ENCODE measurements at regions not wholly inside any gene's neighbourhood (a gene's known extent, or its start where the extent isn't known, plus 50 kb on each side); places are given as distances from the start of the nearest gene placed in this dataset.

- Mint-ChIP-seq H3K9me3 (no peaks in the 10 kb centered on the region), H3K36me3 (ENCODE audit: low read depth) (no peaks in the 10 kb centered on the region), H3K4me1 (no peaks in the 10 kb centered on the region), H3K27me3 (ENCODE audit: insufficient read depth) (no peaks in the 10 kb centered on the region), H3K27ac (no peak overlapping the region), H3K4me3 (no peak overlapping the region)
- Histone ChIP-seq H3K9ac (ENCODE audit: extremely low read depth, low read length, poor library complexity, severe bottlenecking) (no peak overlapping the region), H3K27ac (ENCODE audit: low read depth, low read length) (no peak overlapping the region), H3K27me3 (ENCODE audit: control insufficient read depth, insufficient read depth, low read length, poor library complexity, severe bottlenecking) (no peaks in the 10 kb centered on the region), H3K4me3 (ENCODE audit: low read length) (no peak overlapping the region), H3K4me1 (ENCODE audit: control insufficient read depth, insufficient read depth, low read length) (no peaks in the 10 kb centered on the region), H3K36me3 (ENCODE audit: control insufficient read depth, insufficient read depth, low read length) (no peaks in the 10 kb centered on the region), H3K9me3 (ENCODE audit: control insufficient read depth, low read length) (no peaks in the 10 kb centered on the region)
- TF ChIP-seq, protein P1, sequence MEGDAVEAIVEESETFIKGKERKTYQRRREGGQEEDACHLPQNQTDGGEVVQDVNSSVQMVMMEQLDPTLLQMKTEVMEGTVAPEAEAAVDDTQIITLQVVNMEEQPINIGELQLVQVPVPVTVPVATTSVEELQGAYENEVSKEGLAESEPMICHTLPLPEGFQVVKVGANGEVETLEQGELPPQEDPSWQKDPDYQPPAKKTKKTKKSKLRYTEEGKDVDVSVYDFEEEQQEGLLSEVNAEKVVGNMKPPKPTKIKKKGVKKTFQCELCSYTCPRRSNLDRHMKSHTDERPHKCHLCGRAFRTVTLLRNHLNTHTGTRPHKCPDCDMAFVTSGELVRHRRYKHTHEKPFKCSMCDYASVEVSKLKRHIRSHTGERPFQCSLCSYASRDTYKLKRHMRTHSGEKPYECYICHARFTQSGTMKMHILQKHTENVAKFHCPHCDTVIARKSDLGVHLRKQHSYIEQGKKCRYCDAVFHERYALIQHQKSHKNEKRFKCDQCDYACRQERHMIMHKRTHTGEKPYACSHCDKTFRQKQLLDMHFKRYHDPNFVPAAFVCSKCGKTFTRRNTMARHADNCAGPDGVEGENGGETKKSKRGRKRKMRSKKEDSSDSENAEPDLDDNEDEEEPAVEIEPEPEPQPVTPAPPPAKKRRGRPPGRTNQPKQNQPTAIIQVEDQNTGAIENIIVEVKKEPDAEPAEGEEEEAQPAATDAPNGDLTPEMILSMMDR (conservative IDR thresholded peaks at IDR 0.05) = no peak
- WGBS, 2 experiments (ENCODE audit: insufficient coverage in 1 of 2, insufficient read length in 1 of 2) = 86 to 100% methylated on average over 1 to 2 of the region's 2 CpGs
- no peak for DNase-seq
These were observed 529.5 kb upstream of the SEMA3D start for GRCh38 chr7:85716353-85716752.

GRCh38 chr7:85714951-85715350 is 528.1 kb upstream of the SEMA3D start:
- Mint-ChIP-seq H3K27me3 (ENCODE audit: insufficient read depth) (no peaks in the 10 kb centered on the region), H3K4me3 (no peak overlapping the region), H3K27ac (no peak overlapping the region), H3K9me3 (no peaks in the 10 kb centered on the region), H3K36me3 (ENCODE audit: low read depth) (no peaks in the 10 kb centered on the region), H3K4me1 (no peaks in the 10 kb centered on the region)
- no peak overlapping the region for H3K27ac ChIP-seq (ENCODE audit: low read depth, low read length)
- H3K4me3 ChIP-seq (ENCODE audit: low read length) = no peak overlapping the region
- H3K36me3 ChIP-seq (ENCODE audit: control insufficient read depth, insufficient read depth, low read length) = no peaks in the 10 kb centered on the region
- H3K9ac ChIP-seq (ENCODE audit: extremely low read depth, low read length, poor library complexity, severe bottlenecking) = no peak overlapping the region
- H3K9me3 ChIP-seq (ENCODE audit: control insufficient read depth, low read length) = no peaks in the 10 kb centered on the region
- TF ChIP-seq, protein P1 (conservative IDR thresholded peaks at IDR 0.05) = no peak
- WGBS, 2 experiments (ENCODE audit: insufficient coverage in 1 of 2, insufficient read length in 1 of 2) = 82 to 100% methylated on average over 1 to 2 of the region's 2 CpGs
- no peak for DNase-seq
- no peaks in the 10 kb centered on the region for H3K4me1 ChIP-seq (ENCODE audit: control insufficient read depth, insufficient read depth, low read length)
- H3K27me3 ChIP-seq (ENCODE audit: control insufficient read depth, insufficient read depth, low read length, poor library complexity, severe bottlenecking) = no peaks in the 10 kb centered on the region

DNA sequence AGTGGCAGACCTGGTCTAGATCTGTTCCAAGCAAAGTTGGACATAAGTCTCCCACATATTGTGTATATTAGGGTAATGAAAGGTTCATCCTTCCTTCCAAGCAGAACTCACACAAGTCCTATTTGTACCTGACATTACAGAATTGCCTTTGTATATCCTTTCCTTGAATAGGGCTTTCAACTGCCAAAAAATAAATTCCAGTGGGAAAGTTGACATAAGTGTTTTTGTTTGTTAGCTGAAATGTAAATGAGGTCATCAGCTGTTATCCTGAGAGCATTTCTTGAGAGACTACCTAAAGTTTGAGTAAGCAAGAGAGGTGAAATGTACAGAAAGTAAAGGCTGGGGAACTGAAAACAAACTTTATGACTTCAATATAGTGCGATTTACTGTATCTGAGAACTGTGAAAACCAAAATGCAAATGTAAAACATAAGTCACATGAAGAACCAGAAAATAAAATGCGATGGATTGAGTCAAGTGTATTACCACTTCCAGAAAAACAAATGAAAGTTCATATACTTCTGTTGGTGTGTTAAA is 527.3 kb upstream of the SEMA3D start:
- H3K4me1 Mint-ChIP-seq = no peaks in the 10 kb centered on the region
- H3K9me3 Mint-ChIP-seq = no peaks in the 10 kb centered on the region
- H3K36me3 Mint-ChIP-seq (ENCODE audit: low read depth) = no peaks in the 10 kb centered on the region
- H3K4me3 ChIP-seq (ENCODE audit: low read length) = no peak overlapping the region
- 97% methylated on average over 2 of the region's 2 CpGs; no CpG with 5 or more reads in 1 of the 2 experiments for WGBS, 2 experiments (ENCODE audit: insufficient coverage in 1 of 2, insufficient read length in 1 of 2)
- no peaks in the 10 kb centered on the region for H3K36me3 ChIP-seq (ENCODE audit: control insufficient read depth, insufficient read depth, low read length)
- H3K27me3 ChIP-seq (ENCODE audit: control insufficient read depth, insufficient read depth, low read length, poor library complexity, severe bottlenecking) = no peaks in the 10 kb centered on the region
- H3K4me3 Mint-ChIP-seq = no peak overlapping the region
- no peaks in the 10 kb centered on the region for H3K9me3 ChIP-seq (ENCODE audit: control insufficient read depth, low read length)
- no peaks in the 10 kb centered on the region for H3K4me1 ChIP-seq (ENCODE audit: control insufficient read depth, insufficient read depth, low read length)
- H3K27me3 Mint-ChIP-seq (ENCODE audit: insufficient read depth) = no peaks in the 10 kb centered on the region
- H3K27ac Mint-ChIP-seq = no peak overlapping the region
- no peak for DNase-seq
- H3K27ac ChIP-seq (ENCODE audit: low read depth, low read length) = no peak overlapping the region
- TF ChIP-seq, protein P1 (conservative IDR thresholded peaks at IDR 0.05) = no peak
- no peak overlapping the region for H3K9ac ChIP-seq (ENCODE audit: extremely low read depth, low read length, poor library complexity, severe bottlenecking)
